ENCODE measurements at regions not wholly inside any gene's neighbourhood (a gene's known extent, or its start where the extent isn't known, plus 50 kb on each side); places are given as distances from the start of the nearest gene placed in this dataset.
A peak's percentile ranks its signal among the peaks of the same experiment; 100 is the strongest.
"Not testable (repeated sequence)": the region's sequence is repeated elsewhere in the genome, so short reads cannot be mapped to it uniquely, and the experiment has no call there.

DNA sequence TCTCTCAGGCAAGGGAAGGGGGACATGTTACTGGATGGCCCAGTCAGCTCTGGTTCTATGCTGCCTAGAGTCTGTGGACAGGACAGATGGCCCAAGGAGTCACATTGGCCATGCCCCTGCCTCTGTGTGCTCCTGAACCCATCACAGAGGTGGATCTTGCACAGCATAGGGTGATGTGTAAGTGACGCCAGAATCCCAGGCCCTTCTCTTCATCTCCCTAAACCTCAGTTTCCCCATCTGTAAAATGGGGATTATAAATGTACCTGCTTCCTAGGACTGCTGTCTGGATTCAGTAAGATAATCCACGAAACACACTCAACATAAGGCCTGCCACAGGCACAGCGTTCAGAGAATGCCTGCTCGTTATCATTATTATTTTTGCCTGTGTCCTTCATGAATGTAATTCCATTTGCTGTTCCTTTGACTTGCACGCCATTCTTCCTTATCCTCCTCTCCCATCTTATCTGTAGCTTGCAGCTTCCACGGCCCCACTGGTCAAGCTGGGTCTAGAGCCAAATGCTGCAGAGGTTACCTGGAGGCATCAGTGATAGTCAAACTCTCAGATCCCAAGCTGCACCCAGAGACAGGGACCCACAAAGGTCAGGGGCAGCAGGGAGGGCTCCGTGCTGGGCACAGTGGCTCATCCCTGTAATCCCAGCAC, 207.0 kb downstream of the MN1 start:
- in situ Hi-C loops (cut with HindIII; ENCODE audit: low pct_ligation_motif_present, low pct_unique_long_range_greater_than_20kb, low sequenced_read_pairs) = no loop called here
- DNase-seq = no peak

DNA sequence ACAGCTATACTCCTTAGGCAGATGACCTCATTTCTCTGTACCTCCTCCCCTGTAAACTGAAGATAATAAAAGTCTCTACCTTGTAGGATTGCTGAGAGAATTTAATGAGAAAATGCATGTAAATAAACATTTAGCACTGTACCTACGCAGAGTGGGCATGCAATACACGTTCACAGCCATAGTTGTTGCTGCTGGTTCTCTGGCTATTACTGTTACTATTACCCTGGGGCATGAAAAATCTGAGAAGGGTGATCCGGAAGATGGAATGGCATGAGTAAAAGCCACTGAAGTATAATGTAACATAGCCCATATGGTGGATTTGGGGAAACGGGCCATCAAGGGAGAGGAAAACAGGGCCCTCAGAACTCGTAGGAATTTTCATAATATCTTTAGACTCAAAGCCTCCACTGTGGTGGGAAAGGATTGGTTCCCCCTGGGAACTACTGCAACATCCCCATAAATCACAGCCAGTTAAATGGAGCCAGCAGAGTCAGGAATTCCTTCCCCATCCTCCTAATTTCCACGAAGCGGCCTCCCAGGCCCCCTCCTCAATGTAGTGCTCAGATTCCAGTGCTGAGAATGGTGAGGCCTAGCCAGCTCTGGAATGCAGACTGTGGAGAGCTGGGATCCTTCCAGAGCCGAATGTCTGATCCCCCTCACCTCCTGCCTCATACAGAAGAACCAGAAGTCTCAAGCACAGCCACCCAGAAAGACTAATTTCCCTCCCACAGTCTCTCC, 205.3 kb downstream of the MN1 start:
- in situ Hi-C loops (cut with HindIII; ENCODE audit: low pct_ligation_motif_present, low pct_unique_long_range_greater_than_20kb, low sequenced_read_pairs) = no loop called here
- no peak for DNase-seq

DNA sequence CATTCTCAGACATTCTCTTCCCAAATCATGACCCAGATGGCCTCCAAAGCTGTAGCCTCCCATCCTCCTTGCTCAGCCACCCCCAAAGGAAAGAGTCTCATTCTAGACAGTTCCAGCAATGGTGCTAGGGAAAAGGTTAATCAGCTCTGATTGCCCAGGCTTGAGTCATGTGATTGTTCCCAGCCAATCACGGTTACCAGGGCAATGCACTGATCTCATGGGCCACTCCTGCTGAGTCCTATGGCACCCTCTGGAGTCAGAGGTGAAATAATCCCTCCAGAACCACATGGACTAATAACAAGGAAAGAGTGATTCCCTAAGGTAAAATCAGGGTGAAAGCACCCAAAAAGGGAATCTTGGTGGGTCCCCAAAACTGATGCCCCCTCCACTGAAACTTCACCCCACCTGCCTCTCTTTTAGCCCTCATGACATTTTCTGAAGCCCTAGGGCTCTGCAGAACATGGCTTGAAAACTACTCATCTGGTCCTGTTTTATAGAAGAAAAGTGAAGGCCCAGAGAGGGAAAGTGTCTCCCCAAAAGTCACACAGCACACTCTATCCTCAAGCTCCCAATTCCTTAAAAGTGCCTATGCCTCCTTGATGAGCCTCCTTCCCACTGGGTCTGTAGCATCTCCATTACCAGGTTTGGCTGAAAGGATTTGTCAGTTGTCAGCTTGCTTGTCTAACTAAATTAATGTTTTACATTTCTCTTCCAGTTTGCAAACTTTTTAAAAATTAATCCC, 203.7 kb downstream of the MN1 start:
- in situ Hi-C loops (cut with HindIII; ENCODE audit: low pct_ligation_motif_present, low pct_unique_long_range_greater_than_20kb, low sequenced_read_pairs) = no loop called here
- DNase-seq = peak; percentile 38

DNA sequence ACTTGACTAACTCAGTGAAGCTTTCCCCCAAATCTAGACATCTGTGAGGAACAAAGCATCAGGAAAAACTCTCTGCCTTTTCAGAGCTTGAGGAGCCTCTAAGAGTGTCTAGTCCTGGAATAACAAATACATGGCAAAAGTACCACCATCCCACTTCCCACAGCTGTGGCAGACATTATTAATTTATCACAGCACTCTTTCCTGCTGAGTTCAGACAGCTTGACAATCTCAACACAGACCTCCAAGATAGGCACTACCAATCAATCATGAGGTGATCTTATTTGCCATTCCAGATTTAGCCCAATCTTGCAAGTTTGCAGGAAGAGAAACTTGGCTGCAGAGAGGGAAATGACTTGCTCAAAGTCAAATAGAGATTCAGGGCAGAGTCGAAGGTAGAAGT, 202.8 kb downstream of the MN1 start:
- in situ Hi-C loops (cut with HindIII; ENCODE audit: low pct_ligation_motif_present, low pct_unique_long_range_greater_than_20kb, low sequenced_read_pairs) = no loop called here
- DNase-seq = no peak

DNA sequence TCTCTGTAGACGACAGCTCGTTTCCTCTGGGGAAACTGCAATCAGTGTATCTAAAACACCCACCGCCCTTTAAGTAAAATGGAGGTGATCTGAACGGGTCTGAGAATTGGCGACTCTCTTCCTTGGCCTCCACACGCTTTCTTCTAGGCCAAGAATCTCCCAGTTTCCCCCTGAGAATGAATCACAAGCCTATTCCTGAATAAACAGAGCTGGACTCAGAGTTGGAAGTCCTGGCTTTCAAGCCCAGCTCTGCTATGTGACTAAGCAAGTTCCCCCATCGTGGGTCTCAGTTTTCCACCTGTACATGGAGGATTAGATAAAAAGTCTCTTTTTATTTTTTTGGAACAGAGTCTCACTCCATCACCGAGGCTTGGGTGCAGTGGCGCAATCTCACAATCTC, 200.4 kb downstream of the MN1 start:
- in situ Hi-C loops (cut with HindIII; ENCODE audit: low pct_ligation_motif_present, low pct_unique_long_range_greater_than_20kb, low sequenced_read_pairs) = no loop called here
- no peak for DNase-seq

DNA sequence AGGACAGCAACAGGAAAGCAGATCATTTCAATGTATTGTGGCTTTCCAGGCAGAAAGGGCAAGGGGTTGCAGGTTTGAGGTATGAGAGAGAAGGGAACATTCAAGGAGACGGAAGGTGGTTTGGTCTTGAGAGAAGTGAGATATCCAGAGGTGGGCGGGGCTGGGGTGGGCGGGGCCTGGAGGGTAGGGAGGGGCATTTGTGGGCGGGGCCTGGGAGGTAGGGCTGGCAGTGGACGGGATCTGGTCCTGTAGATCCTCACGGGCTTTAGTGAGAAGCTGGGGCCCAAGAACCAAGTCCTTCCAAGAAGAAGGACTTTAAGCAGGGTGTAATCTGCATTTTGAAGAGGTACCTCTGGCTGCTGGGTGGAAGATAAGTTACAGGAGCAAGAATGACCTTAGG, 199.2 kb downstream of the MN1 start:
- no peak for DNase-seq

DNA sequence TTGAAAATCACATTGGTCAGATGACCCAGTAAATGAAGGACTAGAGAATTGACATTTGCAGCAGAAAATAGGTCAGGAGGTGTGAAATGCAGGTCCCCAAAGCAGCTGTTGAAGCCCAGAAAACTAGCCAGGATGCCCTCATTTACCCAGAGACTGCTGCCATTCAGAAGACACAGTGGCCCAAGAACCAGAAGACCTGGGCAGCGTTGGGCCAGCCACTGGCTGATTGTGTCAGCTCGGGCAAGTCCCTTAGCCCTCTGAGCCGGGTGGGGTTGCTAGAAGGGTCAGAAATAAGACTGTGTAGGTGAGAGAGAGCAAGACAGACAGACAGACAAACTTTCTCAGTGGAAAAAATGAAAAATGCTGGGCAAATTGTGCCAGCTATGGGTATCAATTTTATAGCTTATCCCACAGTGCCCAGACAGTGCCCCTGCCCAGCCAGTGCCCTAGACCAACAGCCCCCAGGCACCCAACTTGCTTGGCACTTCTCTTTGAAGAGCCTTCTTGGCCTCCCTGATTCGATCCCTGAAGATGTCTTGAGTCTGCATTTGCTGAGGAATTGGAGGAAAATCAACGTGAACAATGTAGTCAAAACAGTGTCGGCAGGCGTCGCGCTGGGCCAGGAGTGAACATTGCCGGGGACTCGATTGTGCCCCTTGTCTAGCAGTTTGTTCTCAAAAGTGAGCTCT, 198.3 kb downstream of the MN1 start:
- DNase-seq = no peak
- in situ Hi-C loops (cut with HindIII; ENCODE audit: low pct_ligation_motif_present, low pct_unique_long_range_greater_than_20kb, low sequenced_read_pairs) = no loop called here

More for the DNA sequence above, 199.2 kb downstream of the MN1 start:
- in situ Hi-C loops (cut with HindIII; ENCODE audit: low pct_ligation_motif_present, low pct_unique_long_range_greater_than_20kb, low sequenced_read_pairs) = no loop called here

DNA sequence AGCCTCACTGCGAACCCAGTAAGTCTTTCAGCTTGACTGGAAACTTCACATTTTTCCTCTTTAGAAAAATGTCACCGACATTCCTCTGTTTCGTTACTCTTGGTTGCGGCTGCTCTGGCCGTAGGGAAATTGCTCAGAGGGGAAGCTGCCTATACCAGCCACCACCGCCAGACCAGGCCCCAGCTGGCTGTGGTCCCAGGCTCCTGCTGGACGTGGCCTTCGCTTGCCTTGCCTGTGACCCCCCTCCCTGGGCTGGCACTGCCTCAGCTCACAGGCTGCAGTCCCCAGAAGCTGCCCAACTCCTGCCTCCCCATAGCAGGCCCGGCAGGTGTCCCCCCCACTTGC, 197.8 kb downstream of the MN1 start:
- DNase-seq = no peak
- in situ Hi-C loops (cut with HindIII; ENCODE audit: low pct_ligation_motif_present, low pct_unique_long_range_greater_than_20kb, low sequenced_read_pairs) = no loop called here

DNA sequence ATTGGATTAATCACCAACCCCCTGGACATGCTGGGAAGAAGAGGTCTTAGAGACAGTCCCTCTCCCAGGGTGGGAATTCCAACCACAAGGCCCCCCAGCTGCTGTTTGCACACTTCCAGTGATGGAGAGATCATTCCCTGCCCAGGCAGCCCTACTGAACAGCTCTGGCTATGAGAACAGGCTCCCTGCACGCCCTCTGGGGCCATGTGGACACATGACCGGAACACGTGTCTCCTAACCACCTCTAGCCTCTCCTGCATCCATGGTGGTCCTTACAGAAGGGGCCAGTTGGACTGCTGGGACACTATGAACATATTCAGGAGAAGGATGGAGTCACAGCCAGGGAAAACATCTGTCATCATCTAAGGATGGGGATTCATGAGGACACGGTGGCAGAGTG, 196.2 kb downstream of the MN1 start:
- in situ Hi-C loops (cut with HindIII; ENCODE audit: low pct_ligation_motif_present, low pct_unique_long_range_greater_than_20kb, low sequenced_read_pairs) = no loop called here

DNA sequence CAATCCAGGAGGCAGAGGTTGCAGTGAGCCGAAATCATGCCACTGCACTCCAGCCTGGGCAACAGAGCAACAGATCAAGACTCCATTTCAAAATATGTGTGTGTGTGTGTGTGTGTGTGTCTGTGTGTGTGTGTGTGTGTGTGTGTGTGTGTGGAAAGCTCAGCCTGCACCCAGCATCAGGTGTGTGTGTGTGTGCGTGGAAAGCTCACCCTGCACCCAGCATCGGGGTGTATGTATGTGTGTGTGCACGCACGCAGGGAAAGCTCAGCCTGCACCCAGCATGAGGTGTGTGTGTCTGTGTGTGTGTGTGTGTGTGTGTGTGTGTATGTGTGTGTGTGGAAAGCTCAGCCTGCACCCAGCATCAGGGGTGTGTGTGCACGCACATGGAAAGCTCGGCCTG, 193.8 kb downstream of the MN1 start:
- in situ Hi-C loops (cut with HindIII; ENCODE audit: low pct_ligation_motif_present, low pct_unique_long_range_greater_than_20kb, low sequenced_read_pairs); DNase-seq: not testable (repeated sequence)

More for the DNA sequence above, 196.2 kb downstream of the MN1 start:
- no peak for DNase-seq

DNA sequence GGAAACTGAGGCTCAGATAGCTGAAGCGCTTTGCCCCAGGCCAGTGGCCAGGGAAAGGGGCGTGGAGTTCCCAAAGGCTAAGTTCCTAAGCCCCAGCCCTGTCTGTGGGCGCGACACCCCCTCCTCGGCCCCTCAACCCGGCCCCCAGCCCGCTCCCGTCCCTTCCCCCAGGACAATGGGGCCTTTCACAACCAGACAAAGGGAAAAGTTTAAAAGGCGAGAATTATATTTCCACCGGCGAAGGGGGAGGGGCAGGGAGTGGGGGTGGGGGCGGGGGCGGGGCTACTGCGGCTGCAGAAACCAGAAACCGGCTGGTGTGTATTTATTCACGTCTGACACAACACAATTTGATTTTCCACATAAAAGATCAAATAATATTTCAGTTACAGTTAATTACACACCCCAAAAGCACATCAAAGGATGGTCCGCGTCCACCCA, 192.1 kb downstream of the MN1 start:
- in situ Hi-C loops (cut with HindIII; ENCODE audit: low pct_ligation_motif_present, low pct_unique_long_range_greater_than_20kb, low sequenced_read_pairs) = no loop called here
- DNase-seq = no peak

DNA sequence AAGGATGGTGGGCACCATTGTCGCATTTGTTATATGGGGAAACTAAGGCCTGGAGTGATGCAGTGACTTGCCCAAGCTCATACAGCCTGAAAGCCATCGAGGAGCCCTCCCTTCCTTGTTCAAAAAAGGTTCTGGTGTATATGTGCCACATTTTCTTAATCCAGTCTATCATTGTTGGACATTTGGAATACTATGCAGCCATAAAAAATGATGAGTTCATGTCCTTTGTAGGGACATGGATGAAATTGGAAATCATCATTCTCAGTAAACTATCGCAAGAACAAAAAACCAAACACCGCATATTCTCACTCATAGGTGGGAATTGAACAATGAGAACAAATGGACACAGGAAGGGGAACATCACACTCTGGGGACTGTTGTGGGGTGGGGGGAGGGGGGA, 191.4 kb downstream of the MN1 start:
- in situ Hi-C loops (cut with HindIII; ENCODE audit: low pct_ligation_motif_present, low pct_unique_long_range_greater_than_20kb, low sequenced_read_pairs); DNase-seq: not testable (repeated sequence)

DNA sequence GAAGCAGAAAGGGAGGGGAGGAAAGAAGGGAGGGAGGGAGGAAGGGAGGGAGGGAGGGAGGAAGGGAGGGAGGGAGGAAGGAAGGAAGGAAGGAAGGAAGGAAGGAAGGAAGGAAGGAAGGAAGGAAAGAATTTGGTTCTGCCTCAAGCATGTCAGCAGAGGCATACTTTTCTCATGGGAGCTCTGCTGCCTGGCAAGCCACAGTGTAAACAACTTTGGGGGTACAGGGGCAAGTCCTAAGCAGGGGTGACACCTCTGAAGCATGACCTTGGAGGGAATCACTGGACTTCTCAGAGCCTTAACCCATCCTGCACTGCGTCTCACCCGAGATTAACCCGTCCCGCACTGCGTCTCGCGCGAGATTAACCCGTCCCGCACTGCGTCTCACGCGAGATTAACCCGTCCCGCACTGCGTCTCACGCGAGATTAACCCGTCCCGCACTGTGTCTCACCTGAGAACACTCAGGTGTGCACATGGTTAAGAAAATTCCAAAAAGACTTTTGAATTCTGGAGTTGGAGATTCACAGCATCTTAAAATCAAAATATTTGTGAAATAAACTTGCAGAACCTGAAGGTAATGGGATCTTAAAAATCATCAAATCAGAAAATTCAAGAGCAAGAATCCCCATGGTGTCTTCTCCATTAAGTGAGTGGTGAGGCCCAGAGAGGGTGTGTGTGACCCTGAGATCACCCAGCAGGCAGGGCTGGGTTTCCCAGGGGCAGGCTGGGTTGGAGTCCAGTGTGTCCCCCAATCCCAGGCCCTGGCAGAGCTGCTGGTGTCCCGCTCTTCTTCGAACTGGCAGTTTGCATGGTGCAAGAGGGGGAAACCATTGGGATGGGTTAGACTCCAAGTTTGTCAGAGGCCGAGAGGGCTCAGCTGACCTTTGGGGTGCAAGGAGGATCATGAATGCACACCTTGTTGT, 190.4 kb downstream of the MN1 start:
- in situ Hi-C loops (cut with HindIII; ENCODE audit: low pct_ligation_motif_present, low pct_unique_long_range_greater_than_20kb, low sequenced_read_pairs) = no loop called here
- no peak for DNase-seq

DNA sequence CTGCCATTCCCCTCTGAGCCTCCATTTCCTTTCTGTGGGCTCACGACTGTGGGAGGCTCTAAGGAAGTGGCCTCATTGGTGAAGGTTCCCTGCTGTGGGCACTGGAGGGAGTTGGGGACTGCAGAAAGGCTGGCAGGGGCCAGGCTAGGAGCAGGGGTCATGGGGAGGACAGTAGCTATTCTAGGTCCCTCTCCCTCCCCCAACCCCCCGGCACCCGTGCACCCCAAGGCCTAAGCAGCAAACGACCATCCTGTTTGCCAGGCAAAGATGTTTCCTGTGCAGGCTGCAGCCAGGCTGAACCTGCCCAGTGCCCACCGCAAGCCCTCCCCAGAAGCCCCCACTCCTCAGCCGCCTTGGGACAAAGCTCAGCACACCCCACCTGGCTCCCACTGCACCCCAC, 189.4 kb downstream of the MN1 start:
- no peak for DNase-seq
- in situ Hi-C loops (cut with HindIII; ENCODE audit: low pct_ligation_motif_present, low pct_unique_long_range_greater_than_20kb, low sequenced_read_pairs) = no loop called here

DNA sequence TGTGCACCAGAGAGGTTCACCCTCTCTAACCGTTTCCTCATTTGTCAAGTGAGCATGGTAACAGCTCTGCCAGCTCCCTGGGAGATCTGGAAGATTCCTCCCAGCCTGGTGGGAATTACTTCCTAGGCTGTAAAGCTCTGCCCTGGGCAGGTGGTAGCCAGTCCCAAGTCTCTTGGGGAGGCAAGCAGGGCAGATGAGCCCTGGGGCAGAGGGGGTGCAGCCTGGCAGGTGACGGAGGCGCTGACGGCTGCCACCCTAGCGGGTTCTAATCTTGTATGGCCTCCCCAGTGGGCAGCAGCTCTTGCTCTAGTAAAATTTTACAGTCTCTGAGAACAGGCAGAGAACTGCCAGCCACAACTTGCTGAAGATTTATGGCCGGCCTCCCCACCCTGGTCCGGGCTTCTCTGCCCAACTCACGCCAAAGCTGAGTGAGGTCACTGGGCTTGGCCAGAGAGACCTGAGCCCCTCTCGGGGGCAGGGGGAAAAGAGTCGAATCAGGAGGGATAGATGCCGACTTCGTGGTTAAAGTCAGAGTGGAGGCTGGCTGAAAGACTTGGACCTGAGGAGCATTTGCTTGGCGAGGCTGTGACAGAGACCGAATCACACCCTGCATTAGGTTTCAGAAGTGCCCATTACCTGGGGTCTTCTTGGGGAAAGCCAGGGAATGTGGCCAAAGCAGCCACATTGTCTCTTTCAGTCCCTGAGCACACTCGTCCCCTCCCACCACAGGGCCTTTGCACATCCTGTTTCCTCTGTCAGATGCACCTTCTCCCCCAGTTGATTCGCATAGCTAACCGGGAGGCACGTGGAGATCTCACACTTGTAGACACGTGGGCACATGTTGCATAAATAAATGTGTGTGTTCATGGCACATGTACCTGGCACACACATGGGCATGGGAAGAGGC, 188.2 kb downstream of the MN1 start:
- DNase-seq = no peak
- in situ Hi-C loops (cut with HindIII; ENCODE audit: low pct_ligation_motif_present, low pct_unique_long_range_greater_than_20kb, low sequenced_read_pairs) = no loop called here

DNA sequence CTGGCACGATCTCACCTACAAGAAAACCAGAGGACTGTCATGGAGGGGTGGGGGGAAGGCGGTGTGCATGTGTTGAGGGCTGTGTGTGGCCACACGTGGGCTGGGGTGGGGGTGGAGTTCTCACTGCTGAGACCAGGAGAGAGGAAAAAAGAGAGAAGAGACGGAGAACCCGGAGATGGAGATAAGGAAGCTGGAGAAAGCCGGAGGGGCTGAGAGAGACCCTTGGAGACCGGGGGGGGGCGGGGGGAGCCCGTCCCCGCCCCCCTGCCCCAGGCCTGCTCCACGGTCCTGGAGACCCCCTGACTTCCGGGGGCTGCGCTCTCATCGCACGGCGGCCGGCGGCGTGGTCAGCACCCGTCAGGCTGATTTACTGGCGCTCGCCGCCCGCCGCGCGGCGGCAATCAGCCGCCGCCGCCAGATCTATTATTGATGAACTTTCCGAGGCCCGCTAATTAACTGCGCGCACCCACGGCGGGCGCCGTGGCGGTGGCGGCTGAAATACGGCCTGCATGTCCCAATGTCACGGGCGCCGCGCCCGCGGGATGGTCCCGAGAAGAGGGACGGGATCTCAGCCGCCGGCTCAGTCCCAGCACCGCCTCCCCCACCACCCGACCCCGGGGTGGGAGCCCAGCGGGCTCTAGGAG, 187.4 kb downstream of the MN1 start:
- in situ Hi-C loops (cut with HindIII; ENCODE audit: low pct_ligation_motif_present, low pct_unique_long_range_greater_than_20kb, low sequenced_read_pairs) = no loop called here
- DNase-seq = no peak

DNA sequence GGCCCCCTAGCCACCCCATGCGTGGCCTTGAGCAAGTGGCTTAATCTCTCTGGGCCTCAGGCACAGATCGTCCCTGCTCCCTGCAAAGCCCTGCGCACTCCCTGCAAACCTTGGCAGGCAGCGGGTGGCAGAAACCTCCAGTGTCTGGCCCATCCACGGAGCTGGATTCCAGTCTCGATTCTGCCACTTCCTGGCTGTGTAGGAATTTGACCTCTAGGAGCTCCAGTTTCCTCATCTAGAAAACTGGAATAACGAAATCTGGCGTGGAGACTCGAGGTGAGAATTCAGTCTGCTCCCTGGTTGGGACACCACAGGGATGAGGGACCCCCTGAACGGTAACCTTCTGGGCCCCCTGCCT, 186.9 kb downstream of the MN1 start:
- in situ Hi-C loops (cut with HindIII; ENCODE audit: low pct_ligation_motif_present, low pct_unique_long_range_greater_than_20kb, low sequenced_read_pairs) = no loop called here
- no peak for DNase-seq

All from ACHN (cell line).